IMR-90 (cell line): ENCODE measurements at regions not wholly inside any gene's neighbourhood (a gene's known extent, or its start where the extent isn't known, plus 50 kb on each side); places are given as distances from the start of the nearest gene placed in this dataset.

Experiments used
- ATAC-seq: fragments of 200-7000 bp; cut with Tn5 transposase; 2 replicates; pipeline ENCODE4 v1.9.1; 2020; ENCODE audit warnings: low read depth, mild to moderate bottlenecking, moderate library complexity
- BruUV-seq: library from RNA; stranded (reverse); fragments of 400-500 nt; replicated peaks from 2 replicates; lab custom pipeline; 2021; lab: Mats Ljungman, UMichigan
- CTCF ChIA-PET: fragments of 300-600 bp; formaldehyde crosslinking; extraction: SDS; loops from one replicate; lab custom pipeline; 2021; ENCODE audit warnings: antibody characterized with exemption; lab: Yijun Ruan, JAX
- POLR2A ChIA-PET: fragments of 300-600 bp; sonication (Branson Sonifier 250); formaldehyde crosslinking; loops from one replicate; lab custom pipeline; 2022; ENCODE audit warnings: antibody characterized with exemption; ENCODE audit not compliant: unreplicated experiment; lab: Charles Lee
- DNase-seq: peaks from one replicate; pipeline ENCODE4 v3.0.0; 2013
- H2AFZ ChIP-seq: replicated peaks from 2 replicates; pipeline ENCODE3; 2013; ENCODE audit warnings: low read length, mild to moderate bottlenecking; ENCODE audit not compliant: poor library complexity
- H2AK5ac ChIP-seq: 2 replicates; pipeline ENCODE4 v1.6.1; 2013; ENCODE audit warnings: low read depth, low read length, inconsistent platforms
- H2AK9ac ChIP-seq: replicated peaks from 2 replicates; pipeline ENCODE3; 2013; ENCODE audit warnings: mild to moderate bottlenecking, low read depth, low read length, moderate library complexity; ENCODE audit not compliant: poor library complexity
- H2BK120ac ChIP-seq: 2 replicates; pipeline ENCODE4 v1.6.1; 2013; ENCODE audit warnings: low read depth, low read length, inconsistent platforms
- H2BK15ac ChIP-seq: 3 replicates; pipeline ENCODE4 v1.6.1; 2013; ENCODE audit warnings: low read depth, low read length, inconsistent platforms
- H2BK20ac ChIP-seq: 2 replicates; pipeline ENCODE4 v1.6.1; 2013; ENCODE audit warnings: low read depth, mild to moderate bottlenecking, inconsistent platforms, low read length, moderate library complexity
- H2BK5ac ChIP-seq: 2 replicates; pipeline ENCODE4 v1.6.1; 2013; ENCODE audit warnings: mild to moderate bottlenecking, low read depth, low read length, inconsistent platforms; ENCODE audit not compliant: poor library complexity, severe bottlenecking
- H3K14ac ChIP-seq: replicated peaks from 2 replicates; pipeline ENCODE4 v1.6.1; 2013; ENCODE audit warnings: low read depth, low read length, inconsistent platforms
- H3K18ac ChIP-seq: 2 replicates; pipeline ENCODE4 v1.6.1; 2013; ENCODE audit warnings: low read depth, low read length, control low read depth
- H3K23ac ChIP-seq: 2 replicates; pipeline ENCODE4 v1.6.1; 2013; ENCODE audit warnings: low read depth, low read length, inconsistent platforms
- H3K27ac ChIP-seq: 2 replicates; pipeline ENCODE4 v1.5.1; 2013; ENCODE audit warnings: mild to moderate bottlenecking, control low read depth, low read length; ENCODE audit not compliant: insufficient read depth
- H3K27me3 ChIP-seq: 2 replicates; pipeline ENCODE4 v1.6.1; 2013; ENCODE audit warnings: low read length; ENCODE audit not compliant: control insufficient read depth, insufficient read depth
- H3K36me3 ChIP-seq: 2 replicates; pipeline ENCODE4 v1.6.1; 2013; ENCODE audit warnings: low read length, mixed read lengths; ENCODE audit not compliant: control insufficient read depth, insufficient read depth
- H3K4ac ChIP-seq: 2 replicates; pipeline ENCODE4 v1.6.1; 2013; ENCODE audit warnings: low read depth, low read length, inconsistent platforms
- H3K4me1 ChIP-seq: 2 replicates; pipeline ENCODE4 v1.6.1; 2013; ENCODE audit warnings: low read length, mixed read lengths; ENCODE audit not compliant: control insufficient read depth, insufficient read depth
- H3K4me2 ChIP-seq: 2 replicates; pipeline ENCODE4 v1.6.1; 2013; ENCODE audit warnings: low read depth, mild to moderate bottlenecking, control low read depth, low read length, moderate library complexity
- H3K4me3 ChIP-seq: 2 replicates; pipeline ENCODE4 v1.5.1; 2013; ENCODE audit warnings: low read depth, mild to moderate bottlenecking, control low read depth, low read length, moderate library complexity; ENCODE audit not compliant: insufficient read depth
- H3K56ac ChIP-seq: 2 replicates; pipeline ENCODE4 v1.6.1; 2013; ENCODE audit warnings: low read length, inconsistent platforms; ENCODE audit not compliant: insufficient read depth; ENCODE audit errors: extremely low read depth
- H3K79me1 ChIP-seq, 2 experiments: 2 replicates each; pipeline ENCODE4 v1.6.1; 2013; ENCODE audit warnings: low read length in 2 of 2, inconsistent platforms in 1 of 2, low read depth in 1 of 2
- H3K9ac ChIP-seq: 2 replicates; pipeline ENCODE4 v1.6.1; 2013; ENCODE audit warnings: low read depth, low read length, control low read depth
- H3K9me1 ChIP-seq: 2 replicates; pipeline ENCODE4 v1.6.1; 2013; ENCODE audit warnings: low read length, inconsistent platforms; ENCODE audit not compliant: insufficient read depth
- H3K9me3 ChIP-seq: 2 replicates; pipeline ENCODE4 v1.6.1; 2013; ENCODE audit warnings: low read length; ENCODE audit not compliant: control insufficient read depth, insufficient read depth
- H4K20me1 ChIP-seq: 2 replicates; pipeline ENCODE4 v1.6.1; 2013; ENCODE audit warnings: low read length, inconsistent platforms; ENCODE audit not compliant: insufficient read depth
- H4K5ac ChIP-seq: 2 replicates; pipeline ENCODE4 v1.6.1; 2013; ENCODE audit warnings: mild to moderate bottlenecking, low read depth, low read length, control low read depth
- H4K8ac ChIP-seq, 2 experiments: 2 replicates each; pipeline ENCODE4 v1.6.1; 2013; ENCODE audit warnings: low read depth in 2 of 2, low read length in 2 of 2, control low read depth in 1 of 2, inconsistent platforms in 1 of 2
- H4K91ac ChIP-seq: 2 replicates; pipeline ENCODE4 v1.6.1; 2013; ENCODE audit warnings: low read depth, low read length, inconsistent platforms; ENCODE audit not compliant: insufficient read depth
- BHLHE40 ChIP-seq: fragments of 150-350 bp; IDR thresholded peaks from 2 replicates; pipeline ENCODE4 v1.6.1; 2016; ENCODE audit warnings: mild to moderate bottlenecking, low read depth, low read length
- CEBPB ChIP-seq: IDR thresholded peaks from 2 replicates; pipeline ENCODE4 v1.6.1; 2012; ENCODE audit warnings: low read depth, low read length, improper control_type of control experiment
- CHD1 ChIP-seq: IDR thresholded peaks from 2 replicates; pipeline ENCODE4 v1.6.1; 2012; ENCODE audit warnings: low read depth, low read length, improper control_type of control experiment
- CTCF ChIP-seq: conservative IDR thresholded peaks from 2 replicates; pipeline ENCODE4 v1.5.1; 2012; ENCODE audit warnings: mild to moderate bottlenecking, low read depth, low read length, improper control_type of control experiment
- ELK1 ChIP-seq: fragments of 150-350 bp; IDR thresholded peaks from 2 replicates; pipeline ENCODE4 v1.6.1; 2016; ENCODE audit warnings: low read depth, mild to moderate bottlenecking, low read length, moderate library complexity, borderline replicate concordance
- FOS ChIP-seq: fragments of 150-350 bp; IDR thresholded peaks from 2 replicates; pipeline ENCODE4 v1.6.1; 2016; ENCODE audit warnings: low read depth, low read length
- MAFK ChIP-seq: IDR thresholded peaks from 2 replicates; pipeline ENCODE4 v1.6.1; 2012; ENCODE audit warnings: low read depth, low read length, improper control_type of control experiment
- MAZ ChIP-seq: IDR thresholded peaks from 2 replicates; pipeline ENCODE4 v1.6.1; 2012; ENCODE audit warnings: low read depth, mild to moderate bottlenecking, low read length, improper control_type of control experiment, moderate library complexity, borderline replicate concordance
- MXI1 ChIP-seq: IDR thresholded peaks from 2 replicates; pipeline ENCODE4 v1.6.1; 2012; ENCODE audit warnings: low read depth, mild to moderate bottlenecking, low read length, moderate library complexity, borderline replicate concordance
- NFE2L2 ChIP-seq: fragments of 150-350 bp; IDR thresholded peaks from 2 replicates; pipeline ENCODE4 v1.6.1; 2016; ENCODE audit warnings: low read depth, mild to moderate bottlenecking, low read length
- POLR2A ChIP-seq: IDR thresholded peaks from 2 replicates; pipeline ENCODE4 v1.6.1; 2012; ENCODE audit warnings: mild to moderate bottlenecking, low read depth, low read length
- RAD21 ChIP-seq: IDR thresholded peaks from 2 replicates; pipeline ENCODE4 v1.6.1; 2012; ENCODE audit warnings: low read length, improper control_type of control experiment
- RCOR1 ChIP-seq: IDR thresholded peaks from 2 replicates; pipeline ENCODE4 v1.6.1; 2012; ENCODE audit warnings: mild to moderate bottlenecking, low read length, improper control_type of control experiment; ENCODE audit not compliant: insufficient replicate concordance
- RFX5 ChIP-seq: IDR thresholded peaks from 2 replicates; pipeline ENCODE4 v1.8.0; 2012; ENCODE audit warnings: low read depth, mild to moderate bottlenecking, low read length, moderate library complexity
- SMC3 ChIP-seq: fragments of 150-350 bp; IDR thresholded peaks from 2 replicates; pipeline ENCODE4 v1.6.1; 2016; ENCODE audit warnings: low read depth, mild to moderate bottlenecking, antibody characterized with exemption, low read length, moderate library complexity
- USF2 ChIP-seq: fragments of 150-350 bp; IDR thresholded peaks from 2 replicates; pipeline ENCODE4 v1.6.1; 2017; ENCODE audit warnings: mild to moderate bottlenecking, antibody characterized with exemption, low read length, low read depth
- WGBS, 2 experiments: methylation state at CpG; one replicate each; pipeline versions ENCODE4 v1.1.5 to v1.1.7; 2013; ENCODE audit warnings: missing lambda C conversion rate in 2 of 2; ENCODE audit not compliant: insufficient read length in 1 of 2; ENCODE audit errors: extremely low coverage in 2 of 2; 5-methylcytosine and 5-hydroxymethylcytosine counted together
- dilution Hi-C: fragments of 300-500 bp; cut with HindIII; formaldehyde crosslinking; loops from one replicate; pipeline ENCODE4 v1.14.3; 2018; ENCODE audit warnings: low sequenced_read_pairs; ENCODE audit not compliant: unreplicated experiment
- in situ Hi-C: fragments of 300-500 bp; cut with MboI; formaldehyde crosslinking; loops from 3 replicates; pipeline ENCODE4 v1.14.3; 2019; ENCODE audit warnings: low sequenced_read_pairs, inconsistent platforms, mixed read lengths
- intact Hi-C: fragments of 100-400 bp; cut with micrococcal nuclease; formaldehyde crosslinking; loops from 2 replicates; pipeline ENCODE4 v1.10.0; 2022

GRCh38 chr2:172351586-172351985 is 75.8 kb upstream of the ITGA6 start:
- Histone ChIP-seq H2BK120ac (no peak overlapping the region), H2AFZ (no peak overlapping the region), H4K8ac (no peak overlapping the region), H3K4me2 (no peak overlapping the region), H4K5ac (no peak overlapping the region), H2BK15ac (no peak overlapping the region), H4K20me1 (no peaks in the 10 kb centered on the region), H2BK5ac (no peak overlapping the region), H3K4ac (no peak overlapping the region), H3K27ac (no peak overlapping the region), H2AK5ac (no peak overlapping the region), H3K18ac (no peak overlapping the region), H3K23ac (no peak overlapping the region), H4K91ac (no peak overlapping the region), H2BK20ac (no peak overlapping the region), H3K36me3 (no peaks in the 10 kb centered on the region), H2AK9ac (no peak overlapping the region), H3K9me1 (peaks cover 3% of the 10 kb centered on the region; the same call in 1 of the 2 replicates), H3K79me1 (no peaks in the 10 kb centered on the region), H3K27me3 (peaks cover 2% of the 10 kb centered on the region), H3K9ac (no peak overlapping the region), H3K14ac (no peak overlapping the region), H3K4me1 (no peaks in the 10 kb centered on the region), H3K4me3 (no peak overlapping the region), H3K56ac (no peak overlapping the region), H3K9me3 (peaks cover 5% of the 10 kb centered on the region; the same call in 1 of the 2 replicates)
- in situ Hi-C loops = no loop called here
- no peak for TF ChIP-seq MXI1
- no peak for TF ChIP-seq RFX5
- no peak for TF ChIP-seq SMC3
- no peak for TF ChIP-seq CEBPB
- no peak for TF ChIP-seq FOS
- no peak for TF ChIP-seq NFE2L2
- no peak for TF ChIP-seq POLR2A
- no peak for TF ChIP-seq RAD21
- no peak for TF ChIP-seq MAFK
- no peak for TF ChIP-seq USF2
- TF ChIP-seq BHLHE40 = no peak
- no peak for TF ChIP-seq CTCF
- no peak for TF ChIP-seq CHD1
- no peak for TF ChIP-seq MAZ
- TF ChIP-seq ELK1 = no peak
- TF ChIP-seq RCOR1 = no peak
- ATAC-seq (no peak), DNase-seq (no peak)
- intact Hi-C loops = no loop called here
- ChIA-PET CTCF (no interaction called here), POLR2A (interaction anchor here (0.6 kb wide), 1 partner anchor 21 kb away, joined by 3 read pairs; no protein-coding TSS in a partner anchor)
- BruUV-seq = no TSS peak
- 85% methylated on average over 4 of the region's 4 CpGs; no CpG with 5 or more reads in 1 of the 2 experiments for WGBS, 2 experiments
- dilution Hi-C loops = no loop called here
